Stimulated activated CD8-positive, alpha-beta memory T cell treated with anti-CD3 and anti-CD28 coated beads, Interleukin-15, amount 100 ng/mL, for 24 hours (primary cell): ENCODE measurements at regions not wholly inside any gene's neighbourhood (a gene's known extent, or its start where the extent isn't known, plus 50 kb on each side); places are given as distances from the start of the nearest gene placed in this dataset.

ENCODE experiments used
- DNase-seq: peaks from one replicate; pipeline ENCODE4 v3.0.0-alpha.2; 2020; ENCODE audit warnings: low read depth

GRCh38 chr12:91968076-91968776, 177.4 kb downstream of the BTG1 start:
- no peak for DNase-seq

GRCh38 chr12:91967590-91967989, 178.1 kb downstream of the BTG1 start:
- DNase-seq: no peak

DNA sequence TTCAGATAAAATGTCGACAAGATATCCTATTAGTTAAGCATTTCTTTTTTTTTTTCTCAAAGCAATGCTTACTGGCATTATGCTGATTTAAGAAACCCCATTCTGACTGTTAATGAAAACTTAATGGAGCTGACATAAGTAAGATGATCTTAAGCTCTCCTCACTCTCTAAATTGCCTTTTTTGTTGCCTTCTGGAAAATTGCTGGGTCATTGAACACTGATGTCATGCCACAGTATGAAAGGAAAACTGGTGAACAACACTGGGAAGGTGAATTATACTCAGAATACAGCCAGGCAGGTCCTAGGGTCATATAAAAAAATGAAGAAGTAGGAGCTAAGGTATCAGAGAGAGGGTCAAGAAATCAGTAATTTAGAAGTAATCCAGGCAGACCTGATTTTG, 179.9 kb downstream of the BTG1 start:
- no peak for DNase-seq

DNA sequence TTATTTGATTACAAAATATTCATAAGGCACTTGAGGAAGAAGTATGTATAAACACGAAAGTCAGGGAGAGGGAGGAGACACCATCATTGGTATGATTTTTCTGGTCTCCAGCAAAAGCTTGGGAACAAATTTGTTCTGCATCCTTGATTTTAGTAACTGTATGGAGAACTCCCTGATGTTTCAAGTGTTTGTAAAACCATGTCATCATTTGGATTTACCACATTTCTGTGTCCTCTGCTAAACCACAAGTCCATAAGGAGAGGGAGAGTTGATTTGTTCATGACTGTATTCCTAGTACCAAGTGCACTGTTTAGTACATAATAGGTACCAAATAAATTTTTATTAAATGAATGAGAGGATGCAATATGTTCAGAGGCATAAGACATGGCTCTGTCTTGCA, 181.1 kb downstream of the BTG1 start:
- no peak for DNase-seq

DNA sequence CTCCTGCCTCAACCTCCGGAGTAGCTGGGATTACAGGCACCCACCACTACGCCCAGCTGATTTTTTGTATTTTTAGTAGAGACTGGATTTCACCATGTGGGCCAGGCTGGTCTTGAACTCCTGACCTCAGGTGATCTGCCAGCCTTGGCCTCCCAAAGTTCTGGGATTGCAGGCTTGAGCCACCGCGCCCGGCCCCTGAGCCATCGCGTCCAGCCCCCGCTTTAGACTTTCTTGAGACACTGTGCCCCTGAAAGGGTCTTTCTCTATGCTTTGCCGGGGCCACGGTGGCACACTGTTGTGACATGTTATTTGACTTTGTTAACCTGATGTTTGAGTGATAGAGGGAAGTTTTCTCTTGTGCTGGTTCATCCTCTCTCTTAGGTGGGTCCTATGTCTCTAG, 186.4 kb downstream of the BTG1 start:
- DNase-seq: no peak

DNA sequence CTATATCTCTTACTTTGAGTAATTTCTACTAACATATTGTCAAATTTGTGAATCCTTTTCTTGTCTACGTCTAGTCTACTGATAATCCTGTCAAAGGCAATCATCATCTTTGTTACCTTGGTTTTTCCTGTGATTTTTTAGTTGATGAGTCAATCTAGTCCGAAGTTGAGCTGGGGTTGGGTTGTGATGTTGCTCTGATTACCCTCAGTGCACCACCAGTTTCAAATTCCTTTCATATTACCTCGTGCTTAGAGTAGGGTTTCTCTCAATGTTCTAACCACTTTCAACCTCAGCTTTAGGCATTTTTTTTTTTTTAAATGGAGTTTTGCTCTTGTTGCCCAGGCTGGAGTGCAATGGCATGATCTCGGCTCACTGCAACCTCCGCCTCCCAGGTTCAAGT, 186.8 kb downstream of the BTG1 start:
- no peak for DNase-seq

DNA sequence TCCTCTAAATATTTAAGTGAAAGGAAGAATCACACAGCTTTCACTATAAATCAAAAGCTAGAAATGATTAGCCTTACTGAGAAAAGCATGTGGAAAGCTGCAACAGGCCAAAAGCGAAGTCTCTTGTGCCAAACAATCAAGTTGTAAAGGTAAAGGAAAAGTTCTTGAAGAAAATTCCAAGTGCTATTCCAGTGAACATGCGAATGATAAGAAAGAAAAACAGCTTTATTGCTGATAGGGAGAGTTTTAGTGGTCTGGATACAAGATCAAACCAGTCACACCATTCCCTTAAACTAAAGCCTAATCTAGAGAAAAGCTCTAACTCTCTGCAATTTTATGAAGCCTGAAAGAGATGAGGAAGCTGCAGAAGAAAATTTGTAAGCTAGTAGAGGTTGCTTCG, 190.9 kb downstream of the BTG1 start:
- no peak for DNase-seq

GRCh38 chr12:91954326-91954725, 191.3 kb downstream of the BTG1 start:
- DNase-seq: no peak

- no peak for DNase-seq
Observed at GRCh38 chr12:91952916-91953315, 192.7 kb downstream of the BTG1 start.

DNA sequence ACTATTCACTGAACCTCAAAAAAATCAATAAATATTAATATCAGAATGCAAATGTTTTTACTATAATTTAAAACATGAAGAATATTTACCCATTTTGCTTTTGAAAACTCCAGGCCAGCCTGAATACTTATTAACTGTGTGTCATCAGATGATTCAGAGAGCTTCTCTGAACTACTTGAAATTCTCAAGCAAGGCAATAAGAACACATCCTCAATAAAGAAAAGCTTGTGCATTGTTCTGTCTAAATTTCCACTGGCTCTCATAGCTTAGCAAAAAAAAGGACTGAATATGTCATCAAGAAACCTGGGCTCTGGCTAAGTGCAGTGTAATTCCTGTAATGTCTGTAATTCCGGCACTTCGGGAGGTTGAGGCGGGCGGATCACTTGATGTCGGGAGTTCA, 194.1 kb downstream of the BTG1 start:
- no peak for DNase-seq

DNA sequence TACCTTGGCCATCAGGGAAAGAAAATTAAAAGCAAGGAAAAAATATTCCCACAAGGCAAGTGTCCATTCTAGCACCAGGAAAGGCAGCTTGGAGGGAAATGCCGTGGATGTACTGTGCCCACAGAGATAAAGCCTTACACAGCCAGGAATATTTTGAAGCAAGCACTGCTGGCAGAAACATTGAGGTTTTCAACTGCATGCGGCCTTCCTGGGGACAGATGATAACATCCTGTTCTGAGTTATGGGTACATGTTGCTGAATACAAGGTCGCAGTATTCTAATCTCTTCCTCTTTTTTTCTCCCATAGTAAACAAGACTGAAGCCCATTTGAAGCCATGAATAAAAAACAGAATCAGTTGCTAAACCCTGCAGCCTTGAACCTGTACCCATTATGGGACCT, 197.1 kb downstream of the BTG1 start:
- no peak for DNase-seq

DNA sequence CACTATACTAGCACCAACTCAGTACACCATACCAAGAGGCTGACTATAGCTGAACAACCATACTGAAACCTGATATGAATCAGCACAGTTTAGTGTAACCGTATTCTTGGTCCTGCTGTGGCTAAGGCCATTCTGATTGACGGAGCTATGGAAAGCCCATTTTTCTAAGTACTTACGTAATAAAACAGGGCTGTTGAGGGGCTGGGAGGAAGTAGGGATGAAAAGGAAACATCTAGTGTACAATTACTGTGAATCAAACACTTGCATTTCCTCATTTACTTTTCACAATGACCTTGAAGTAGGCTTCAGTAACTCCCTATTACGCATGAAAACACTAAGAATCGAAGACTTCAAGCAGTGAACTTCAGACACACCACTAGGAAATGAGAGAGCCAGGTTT, 198.2 kb downstream of the BTG1 start:
- no peak for DNase-seq

DNA sequence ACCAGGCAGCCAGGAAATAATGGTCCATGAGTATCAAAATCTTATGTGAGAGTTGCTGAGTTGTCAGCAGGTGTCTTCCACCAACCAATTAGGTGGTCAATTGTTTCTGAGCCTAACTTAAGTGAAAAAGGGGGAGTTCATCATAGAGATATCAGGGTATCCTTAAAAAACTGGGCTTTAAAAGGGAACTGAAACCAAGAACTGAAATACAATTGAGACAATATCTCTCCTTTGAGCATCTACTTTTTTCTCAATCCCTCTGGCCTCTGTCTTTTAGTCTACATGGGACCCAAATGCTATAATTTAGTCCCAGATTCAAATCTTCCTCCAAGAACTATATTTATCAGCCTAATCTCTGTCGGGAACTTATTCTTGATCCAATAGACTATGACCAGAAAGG, 201.0 kb downstream of the BTG1 start:
- DNase-seq: no peak

DNA sequence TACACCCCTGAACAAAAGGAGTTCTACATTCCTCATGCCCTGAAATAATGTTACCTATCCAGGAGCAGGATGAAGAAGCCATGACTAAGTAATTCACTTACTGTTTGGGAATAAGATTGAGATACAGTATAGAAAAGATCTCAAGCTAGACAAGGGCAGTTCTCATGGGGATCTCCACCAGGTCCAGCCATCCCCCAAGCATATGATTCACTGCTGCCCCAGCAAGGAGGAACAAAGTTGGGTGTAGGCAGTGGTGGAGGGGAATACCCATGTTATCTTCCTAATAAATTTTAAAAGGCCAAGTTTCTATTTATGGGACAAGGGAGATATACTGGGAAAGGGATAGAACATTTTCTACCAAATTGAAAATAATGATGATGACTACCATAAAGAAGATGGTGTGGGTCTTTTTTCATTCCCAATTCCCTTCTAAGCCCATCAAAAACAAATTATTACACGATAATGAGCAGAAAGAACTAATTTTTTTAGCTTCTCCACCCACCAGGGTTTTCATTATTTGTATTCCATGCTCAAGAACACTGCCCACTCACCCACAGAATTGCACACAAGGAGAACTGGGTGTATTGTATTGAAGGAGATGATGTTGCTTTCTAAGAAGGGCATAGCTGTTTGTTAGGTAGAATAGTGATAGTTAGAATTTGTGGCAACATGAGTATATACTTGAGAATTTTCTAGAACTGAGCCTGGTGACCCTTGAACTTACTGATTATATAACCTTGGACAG, 204.6 kb downstream of the BTG1 start:
- DNase-seq: no peak

DNA sequence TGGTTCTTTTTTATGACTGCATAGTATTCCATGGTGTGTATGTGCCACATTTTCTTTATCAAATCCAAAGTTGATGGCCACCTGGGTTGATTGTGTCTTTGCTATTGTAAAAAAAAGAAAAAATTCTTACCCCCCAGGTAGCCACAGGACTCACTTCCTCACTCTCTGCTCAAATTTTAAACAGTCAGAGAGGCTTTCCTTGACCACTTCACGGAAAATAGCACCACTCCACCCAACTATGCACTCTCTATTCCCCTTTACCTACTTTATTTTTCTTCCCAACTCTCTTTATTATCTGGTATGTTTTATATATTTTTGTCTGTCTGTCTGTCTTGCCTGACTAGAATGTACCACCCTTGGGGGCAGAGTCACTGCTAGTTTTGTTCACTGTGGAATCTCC, 205.3 kb downstream of the BTG1 start:
- no peak for DNase-seq

DNA sequence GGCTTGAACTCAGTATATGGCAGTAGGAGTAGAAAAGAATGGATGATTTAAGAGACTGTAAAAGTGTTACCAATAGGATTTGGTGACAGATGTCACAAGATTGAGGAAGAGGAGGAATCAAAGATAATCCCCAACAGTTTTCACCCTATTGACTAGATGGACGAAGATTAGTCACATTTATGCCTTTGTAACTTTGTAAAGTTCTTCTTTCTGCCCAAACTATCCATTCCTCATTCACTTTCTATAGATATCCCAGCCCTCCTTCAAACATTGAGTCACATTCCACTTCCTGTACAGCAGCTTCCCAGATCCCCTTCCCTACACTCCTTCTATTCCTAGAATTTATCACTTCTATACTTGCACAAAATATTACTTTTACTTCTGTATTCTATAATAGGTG, 207.9 kb downstream of the BTG1 start:
- DNase-seq: no peak

DNA sequence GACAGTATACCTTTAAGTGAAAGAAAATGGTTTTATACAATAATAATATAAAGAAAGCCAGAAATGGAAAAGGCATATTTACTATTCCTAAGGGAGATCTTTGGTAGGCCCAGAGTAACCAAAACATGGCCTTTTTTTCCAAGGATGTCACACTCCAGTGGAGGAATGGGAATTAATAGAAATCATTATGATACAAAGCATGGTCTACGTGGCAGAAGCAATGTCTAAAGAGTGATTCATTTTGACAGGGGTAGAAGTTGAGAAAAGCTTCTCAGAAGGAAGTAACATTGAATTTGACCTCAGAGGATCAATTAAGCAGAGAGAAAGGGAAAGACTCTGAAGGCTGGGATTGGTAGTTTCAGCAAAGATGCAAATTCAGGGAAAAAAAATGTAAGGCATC, 208.6 kb downstream of the BTG1 start:
- DNase-seq: no peak

- no peak for DNase-seq
Observed at GRCh38 chr12:91935296-91935695, 210.3 kb downstream of the BTG1 start.

GRCh38 chr12:91931111-91931510, 214.5 kb downstream of the BTG1 start:
- DNase-seq: no peak

DNA sequence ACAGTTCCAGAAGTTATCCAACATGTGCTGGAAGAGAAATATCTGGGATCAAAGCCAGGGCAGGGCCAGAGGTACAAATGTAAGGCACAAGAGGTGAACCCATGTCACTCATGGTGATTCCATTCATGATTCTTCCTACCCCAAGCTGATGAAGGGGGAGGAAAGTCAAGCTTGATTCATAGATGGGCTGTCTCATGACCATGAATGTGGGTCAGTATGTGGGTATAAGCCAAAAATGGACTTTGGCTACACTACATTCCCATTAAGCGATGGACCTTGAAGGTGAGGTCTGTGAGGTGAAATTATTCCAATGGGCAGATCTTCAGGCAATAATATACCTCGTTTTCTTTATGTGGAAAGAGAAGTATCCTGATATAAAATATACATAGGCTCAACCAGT, 217.1 kb downstream of the BTG1 start:
- no peak for DNase-seq

DNA sequence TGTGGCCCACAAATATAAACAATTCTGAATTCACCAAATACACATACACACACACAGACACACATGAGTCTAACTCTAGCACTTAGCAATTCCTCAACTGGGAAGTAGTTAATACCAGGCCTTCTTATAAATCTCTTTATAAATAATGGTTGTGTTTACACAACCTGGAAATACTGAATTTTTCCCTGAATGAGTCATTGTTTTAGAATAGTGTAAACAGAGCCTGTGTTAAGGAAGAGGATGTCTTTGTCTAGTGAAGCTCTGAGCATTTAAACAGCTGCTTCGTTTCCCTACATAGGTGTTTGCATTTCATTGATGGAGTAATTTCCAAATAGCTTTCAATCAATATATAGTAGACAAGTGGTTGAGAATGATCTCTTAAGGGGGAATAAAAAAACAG, 218.8 kb downstream of the BTG1 start:
- no peak for DNase-seq

DNA sequence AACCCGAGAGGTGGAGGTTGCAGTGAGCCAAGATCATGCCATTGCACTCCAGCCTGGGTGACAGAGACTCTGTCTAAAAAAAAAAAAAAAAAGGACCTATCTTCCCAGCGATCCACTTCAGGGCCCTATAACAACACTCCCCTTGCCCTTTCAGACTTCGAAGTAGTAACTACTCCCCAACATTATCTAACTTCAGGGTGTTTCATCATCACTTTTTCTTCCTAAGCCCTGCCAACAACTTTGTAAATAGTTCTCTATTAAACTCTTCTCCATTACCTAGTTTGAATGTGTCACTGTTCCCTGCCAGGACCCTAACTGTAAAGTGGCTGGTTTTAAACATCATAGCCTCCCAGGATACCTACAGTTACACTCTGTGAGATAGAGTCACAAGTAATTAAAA, 220.8 kb downstream of the BTG1 start:
- DNase-seq: no peak

DNA sequence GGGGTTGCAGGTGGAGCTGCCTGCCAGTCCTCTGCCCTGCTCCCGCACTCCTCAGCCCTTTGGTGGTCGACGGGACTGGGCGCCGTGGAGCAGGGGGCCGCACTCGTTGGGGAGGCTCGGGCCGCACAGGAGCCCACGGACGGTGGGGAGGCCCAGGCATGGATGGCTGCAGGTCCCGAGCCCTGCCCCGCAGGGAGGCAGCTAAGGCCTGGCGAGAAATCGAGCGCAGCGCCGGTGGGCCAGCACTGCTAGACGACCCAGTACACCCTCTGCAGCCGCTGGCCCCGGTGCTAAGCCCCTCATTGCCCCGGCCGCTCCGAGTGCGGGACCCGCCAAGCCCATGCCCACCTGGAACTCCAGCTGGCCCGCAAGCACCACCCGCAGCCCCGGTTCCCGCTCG, 221.8 kb downstream of the BTG1 start:
- DNase-seq: no peak

- no peak for DNase-seq
Observed at GRCh38 chr12:91922674-91923073, 223.0 kb downstream of the BTG1 start.
